ENCODE measurements at regions not wholly inside any gene's neighbourhood (a gene's known extent, or its start where the extent isn't known, plus 50 kb on each side); places are given as distances from the start of the nearest gene placed in this dataset.

DNA sequence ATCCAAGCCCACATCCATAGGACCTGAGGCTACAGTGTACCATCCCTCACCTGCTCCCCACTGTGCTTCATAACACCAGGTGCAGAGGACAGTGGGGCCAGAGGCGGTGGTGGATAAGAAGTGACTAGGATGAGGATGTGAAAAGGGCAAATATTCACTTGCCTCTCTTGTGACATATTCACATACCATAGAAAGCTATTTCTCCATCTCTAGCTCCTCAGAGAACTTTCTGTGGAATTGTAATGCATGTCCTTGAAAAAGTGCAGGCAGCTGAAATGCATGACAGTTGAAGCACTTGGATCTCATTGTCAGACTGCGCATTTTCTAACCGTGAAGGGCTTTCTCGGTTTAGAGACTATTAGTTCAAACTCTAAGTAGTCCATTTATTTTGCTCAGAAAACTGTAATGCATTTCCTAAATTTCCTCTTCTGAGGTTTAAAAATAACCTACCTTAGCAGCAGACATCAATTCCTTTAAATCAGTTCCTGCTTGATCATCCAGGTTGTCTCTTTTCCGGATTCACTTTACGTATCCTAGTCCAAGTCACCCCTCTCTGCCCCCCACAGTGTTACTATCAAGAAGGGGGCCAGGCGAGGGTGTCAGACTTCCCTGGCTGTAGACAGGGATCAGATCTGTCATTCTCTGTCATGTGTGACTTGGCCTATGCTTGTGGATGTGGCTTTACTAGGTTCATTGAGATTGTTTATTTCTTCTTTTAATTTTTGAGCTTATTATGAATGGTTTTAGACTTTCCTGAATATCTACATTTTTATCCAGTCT lies 984.0 kb upstream of the TMEM132C start:
- in situ Hi-C loops (cut with HindIII; ENCODE audit: low pct_ligation_motif_present, low sequenced_read_pairs) = loop anchor here (25.0 kb wide), 1 partner anchor 171 kb away; no protein-coding TSS in a partner anchor
- DNase-seq = no peak
- Histone ChIP-seq H3K36me3 (replicated peaks) (no peaks in the 10 kb centered on the region), H3K4me3 (ENCODE audit: low read depth, low read length) (no peak overlapping the region), H3K27ac (peak overlapping the region; percentile 88), H3K27me3 (replicated peaks) (no peaks in the 10 kb centered on the region)
- TF ChIP-seq, protein P1, sequence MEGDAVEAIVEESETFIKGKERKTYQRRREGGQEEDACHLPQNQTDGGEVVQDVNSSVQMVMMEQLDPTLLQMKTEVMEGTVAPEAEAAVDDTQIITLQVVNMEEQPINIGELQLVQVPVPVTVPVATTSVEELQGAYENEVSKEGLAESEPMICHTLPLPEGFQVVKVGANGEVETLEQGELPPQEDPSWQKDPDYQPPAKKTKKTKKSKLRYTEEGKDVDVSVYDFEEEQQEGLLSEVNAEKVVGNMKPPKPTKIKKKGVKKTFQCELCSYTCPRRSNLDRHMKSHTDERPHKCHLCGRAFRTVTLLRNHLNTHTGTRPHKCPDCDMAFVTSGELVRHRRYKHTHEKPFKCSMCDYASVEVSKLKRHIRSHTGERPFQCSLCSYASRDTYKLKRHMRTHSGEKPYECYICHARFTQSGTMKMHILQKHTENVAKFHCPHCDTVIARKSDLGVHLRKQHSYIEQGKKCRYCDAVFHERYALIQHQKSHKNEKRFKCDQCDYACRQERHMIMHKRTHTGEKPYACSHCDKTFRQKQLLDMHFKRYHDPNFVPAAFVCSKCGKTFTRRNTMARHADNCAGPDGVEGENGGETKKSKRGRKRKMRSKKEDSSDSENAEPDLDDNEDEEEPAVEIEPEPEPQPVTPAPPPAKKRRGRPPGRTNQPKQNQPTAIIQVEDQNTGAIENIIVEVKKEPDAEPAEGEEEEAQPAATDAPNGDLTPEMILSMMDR (IDR thresholded peaks at IDR 0.05; ENCODE audit: low read depth, low read length, missing control alignments) = no peak

DNA sequence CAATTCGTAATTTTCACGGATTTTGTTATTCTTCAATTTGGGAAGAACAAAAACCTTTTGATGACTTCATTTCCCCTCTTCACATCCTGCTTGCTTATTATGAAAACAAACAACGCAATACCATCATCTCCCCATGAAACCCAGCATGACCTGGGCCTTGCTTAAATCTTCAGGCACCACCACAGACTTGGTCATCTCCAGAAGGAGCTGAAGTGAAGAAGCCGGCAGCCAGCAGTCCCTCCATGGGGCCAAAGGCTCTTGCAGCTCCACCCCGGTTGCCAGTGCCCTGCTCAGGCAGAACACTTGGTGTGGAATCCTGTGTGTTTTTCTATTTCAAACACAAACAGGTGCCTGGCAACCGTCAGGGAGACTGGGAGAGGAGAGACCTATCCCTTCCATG lies 982.9 kb upstream of the TMEM132C start:
- Histone ChIP-seq H3K27ac (peak overlapping the region; percentile 88), H3K36me3 (replicated peaks) (no peaks in the 10 kb centered on the region), H3K4me3 (ENCODE audit: low read depth, low read length) (no peak overlapping the region), H3K27me3 (replicated peaks) (no peaks in the 10 kb centered on the region)
- DNase-seq = peak; percentile 65
- in situ Hi-C loops (cut with HindIII; ENCODE audit: low pct_ligation_motif_present, low sequenced_read_pairs) = loop anchor here (25.0 kb wide), 1 partner anchor 172 kb away; no protein-coding TSS in a partner anchor
- TF ChIP-seq, protein P1 (IDR thresholded peaks at IDR 0.05; ENCODE audit: low read depth, low read length, missing control alignments) = no peak

DNA sequence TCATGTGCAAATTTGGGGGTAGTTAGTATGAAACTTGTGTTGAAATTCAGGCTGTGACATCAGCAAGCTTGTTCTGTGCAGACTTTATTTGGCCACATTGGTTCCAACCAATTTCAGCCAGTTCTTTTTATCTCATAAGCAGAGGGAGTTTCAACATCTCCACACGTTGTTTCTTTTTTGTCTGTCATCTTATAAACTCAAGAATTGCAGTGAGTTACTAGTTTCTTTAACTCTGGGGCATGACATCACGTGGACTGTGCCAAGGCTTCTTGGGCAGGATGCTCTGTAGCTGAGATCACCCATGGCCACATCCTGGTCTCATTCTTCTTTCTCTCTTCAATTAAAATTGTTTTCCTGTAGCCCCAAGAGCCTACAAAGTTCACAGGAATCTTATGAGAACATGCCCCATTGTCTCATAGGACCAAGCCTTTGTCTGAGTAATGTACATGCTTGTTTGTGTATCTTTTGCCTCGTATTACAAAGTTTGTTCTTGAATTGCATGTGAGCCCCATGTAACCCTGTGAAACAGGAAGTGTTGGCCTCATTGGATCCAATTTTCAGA lies 982.0 kb upstream of the TMEM132C start:
- TF ChIP-seq, protein P1 (IDR thresholded peaks at IDR 0.05; ENCODE audit: low read depth, low read length, missing control alignments) = no peak
- in situ Hi-C loops (cut with HindIII; ENCODE audit: low pct_ligation_motif_present, low sequenced_read_pairs) = loop anchor here (25.0 kb wide), 1 partner anchor 173 kb away; no protein-coding TSS in a partner anchor
- DNase-seq = peak; percentile 65
- Histone ChIP-seq H3K36me3 (replicated peaks) (no peaks in the 10 kb centered on the region), H3K4me3 (ENCODE audit: low read depth, low read length) (no peak overlapping the region), H3K27ac (peak overlapping the region; percentile 88), H3K27me3 (replicated peaks) (no peaks in the 10 kb centered on the region)

DNA sequence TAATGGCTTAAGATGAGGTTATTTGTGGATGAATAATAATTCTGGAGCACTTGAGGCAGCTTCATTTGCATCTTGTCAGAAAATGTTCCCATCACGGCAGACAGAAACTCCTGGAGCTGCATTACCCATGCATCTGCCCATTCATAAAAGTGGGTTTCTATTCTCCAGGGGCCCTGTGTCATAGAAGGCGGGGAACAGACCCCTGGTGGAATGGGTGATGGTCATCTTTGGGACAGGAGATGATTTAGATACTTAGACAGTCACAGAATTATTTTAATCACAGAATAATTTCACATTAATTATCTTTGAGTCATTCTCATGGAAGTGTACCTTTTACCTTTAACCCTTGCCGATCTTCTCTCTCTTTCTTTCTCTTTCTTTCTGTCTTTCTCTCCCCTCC lies 980.7 kb upstream of the TMEM132C start:
- Histone ChIP-seq H3K36me3 (replicated peaks) (no peaks in the 10 kb centered on the region), H3K4me3 (ENCODE audit: low read depth, low read length) (no peak overlapping the region), H3K27me3 (replicated peaks) (no peaks in the 10 kb centered on the region), H3K27ac (no peak overlapping the region)
- DNase-seq = no peak
- in situ Hi-C loops (cut with HindIII; ENCODE audit: low pct_ligation_motif_present, low sequenced_read_pairs) = loop anchor here (25.0 kb wide), 1 partner anchor 174 kb away; no protein-coding TSS in a partner anchor
- TF ChIP-seq, protein P1 (IDR thresholded peaks at IDR 0.05; ENCODE audit: low read depth, low read length, missing control alignments) = no peak

DNA sequence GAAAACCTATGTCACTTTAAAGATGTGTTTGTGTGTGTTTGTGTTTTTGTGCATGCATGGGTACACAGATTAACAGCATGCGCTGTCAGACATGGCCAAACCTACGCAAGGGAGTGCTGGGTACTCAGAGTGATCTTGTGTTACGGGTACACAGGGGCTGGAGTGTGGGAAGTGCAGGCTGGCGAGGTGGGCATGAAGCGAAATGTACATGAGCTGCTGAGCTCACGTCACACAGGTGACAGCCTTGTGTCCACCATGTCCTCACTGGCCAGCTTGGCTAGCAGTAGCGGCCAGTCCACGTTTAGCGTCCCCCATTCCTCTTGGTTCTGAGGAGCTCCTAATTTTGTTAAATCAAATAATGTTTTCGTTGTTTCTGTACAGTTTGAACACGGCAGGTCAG lies 979.7 kb upstream of the TMEM132C start:
- Histone ChIP-seq H3K27me3 (replicated peaks) (no peaks in the 10 kb centered on the region), H3K27ac (no peak overlapping the region), H3K4me3 (ENCODE audit: low read depth, low read length) (no peak overlapping the region), H3K36me3 (replicated peaks) (no peaks in the 10 kb centered on the region)
- TF ChIP-seq, protein P1 (IDR thresholded peaks at IDR 0.05; ENCODE audit: low read depth, low read length, missing control alignments) = no peak
- in situ Hi-C loops (cut with HindIII; ENCODE audit: low pct_ligation_motif_present, low sequenced_read_pairs) = loop anchor here (25.0 kb wide), 1 partner anchor 175 kb away; no protein-coding TSS in a partner anchor
- DNase-seq = no peak
